GM18870 (cell line): ENCODE measurements at regions not wholly inside any gene's neighbourhood (a gene's known extent, or its start where the extent isn't known, plus 50 kb on each side); places are given as distances from the start of the nearest gene placed in this dataset.
"Not testable (repeated sequence)": the region's sequence is repeated elsewhere in the genome, so short reads cannot be mapped to it uniquely, and the experiment has no call there.

ENCODE experiments used
- ATAC-seq: cut with Tn5 transposase; IDR thresholded peaks from one replicate; pipeline ENCODE4 v1.9.1; 2021; ENCODE audit warnings: moderate library complexity; ENCODE audit not compliant: unreplicated experiment

DNA sequence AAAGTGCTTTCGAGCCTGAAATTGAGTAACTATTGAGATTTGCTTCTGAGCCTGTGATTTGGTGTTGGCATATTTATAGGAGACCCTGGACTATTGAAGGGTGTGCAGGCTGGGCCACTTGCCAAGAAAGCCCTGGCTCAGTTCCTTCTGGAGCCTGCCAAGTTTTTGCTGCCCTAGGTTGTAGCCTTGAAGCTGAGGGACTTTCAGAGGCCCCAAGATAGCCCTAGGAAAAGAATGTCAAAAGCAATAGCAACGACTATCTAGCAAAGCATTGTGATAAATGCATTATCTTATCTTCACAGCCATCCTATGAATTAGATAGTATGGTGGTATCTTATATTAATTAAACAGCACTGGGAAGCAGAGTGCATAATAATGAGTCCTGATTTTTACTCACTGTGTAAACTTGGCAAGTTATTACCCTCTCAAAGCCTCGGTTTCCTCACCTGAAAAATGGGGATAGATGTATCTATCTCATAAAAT is 473.7 kb upstream of the PODXL start:
- ATAC-seq, result no peak

DNA sequence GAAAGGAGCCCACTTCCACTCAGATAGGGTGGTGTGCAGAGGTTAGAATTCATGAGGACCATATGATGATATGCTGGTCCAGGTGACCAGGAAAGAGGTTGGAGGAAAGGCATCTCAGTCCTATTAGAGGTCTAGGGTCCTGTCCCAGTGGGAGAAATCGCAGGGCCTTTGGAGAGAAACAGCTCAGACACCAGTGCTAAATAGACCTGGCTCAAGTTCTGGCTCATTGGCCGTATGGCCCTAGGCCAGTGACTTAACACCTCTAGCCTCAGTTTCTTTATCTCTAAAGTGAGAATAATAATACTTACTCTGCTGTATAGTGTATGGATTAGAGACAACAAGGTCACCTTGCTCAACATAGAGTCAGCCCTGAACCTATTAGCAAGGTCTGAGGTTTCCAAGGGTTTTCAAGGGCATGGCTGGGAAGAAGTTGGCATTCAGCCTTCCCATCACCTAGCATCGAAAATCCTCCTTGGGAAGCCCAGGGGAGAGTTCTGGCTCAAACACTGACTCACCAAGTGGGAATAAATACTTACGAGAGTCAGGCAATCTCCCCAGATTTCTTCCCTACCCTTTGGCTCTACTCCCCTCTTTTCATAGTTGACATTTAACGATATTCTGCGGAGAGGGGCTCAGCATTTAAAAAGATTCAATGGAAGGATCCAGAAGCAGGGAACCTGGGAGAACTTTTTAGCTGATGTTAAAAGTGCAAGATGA is 473.1 kb upstream of the PODXL start:
- ATAC-seq, result no peak

DNA sequence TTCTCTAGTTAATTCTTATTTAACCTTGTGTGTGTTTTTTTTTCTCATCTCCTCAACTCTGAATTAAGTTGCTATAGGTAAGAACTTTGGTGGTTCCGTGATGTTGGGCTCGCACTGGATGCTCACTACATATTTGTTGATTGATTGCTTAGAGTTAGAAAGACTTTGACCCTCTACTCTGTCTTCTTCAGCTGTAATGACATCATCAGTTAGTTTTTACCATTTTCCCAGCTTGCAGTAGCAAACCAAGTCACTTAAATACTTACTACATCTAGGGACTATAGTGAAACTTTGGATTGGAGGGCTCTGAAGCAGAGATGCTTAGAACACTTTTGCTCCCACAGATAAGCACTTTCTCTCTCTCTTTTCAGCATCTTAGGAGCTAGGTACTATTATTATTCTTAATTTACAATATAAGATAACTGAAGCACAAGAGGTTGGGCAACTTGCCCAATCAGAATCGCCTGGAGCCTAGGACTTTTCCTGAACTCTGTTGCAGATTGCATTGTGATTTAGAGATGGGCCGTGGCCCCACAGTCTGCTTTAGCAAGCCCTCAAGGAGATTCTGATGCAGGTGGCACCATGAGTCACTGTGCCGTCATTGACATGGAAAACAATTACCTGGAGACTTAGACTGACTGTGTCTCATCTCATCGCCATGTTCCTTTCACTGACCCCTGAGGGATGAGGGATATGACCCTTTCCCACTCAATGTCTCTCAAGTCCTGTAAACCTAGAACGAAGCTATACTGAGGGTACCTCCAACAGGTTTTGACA is 471.9 kb upstream of the PODXL start:
- no peak for ATAC-seq

DNA sequence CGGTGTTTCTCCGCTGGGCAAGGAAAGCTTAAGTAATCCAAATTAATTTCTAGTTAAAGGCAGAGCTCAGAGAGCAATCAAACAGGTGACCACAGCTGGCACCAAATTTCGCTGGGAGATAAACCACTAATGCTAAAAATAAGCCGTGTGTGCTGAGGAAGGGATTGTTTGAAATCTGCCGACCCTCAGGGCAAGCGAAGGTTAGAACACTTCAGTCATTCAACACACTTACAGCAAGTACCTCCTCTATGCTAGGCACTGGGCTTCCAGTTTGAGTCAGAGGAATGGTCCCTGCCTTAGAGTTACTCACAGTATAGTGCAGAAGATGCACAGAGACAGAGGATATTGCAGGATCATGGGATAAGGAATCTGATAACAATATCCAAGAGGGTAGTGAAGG is 467.9 kb upstream of the PODXL start:
- ATAC-seq, result no peak

DNA sequence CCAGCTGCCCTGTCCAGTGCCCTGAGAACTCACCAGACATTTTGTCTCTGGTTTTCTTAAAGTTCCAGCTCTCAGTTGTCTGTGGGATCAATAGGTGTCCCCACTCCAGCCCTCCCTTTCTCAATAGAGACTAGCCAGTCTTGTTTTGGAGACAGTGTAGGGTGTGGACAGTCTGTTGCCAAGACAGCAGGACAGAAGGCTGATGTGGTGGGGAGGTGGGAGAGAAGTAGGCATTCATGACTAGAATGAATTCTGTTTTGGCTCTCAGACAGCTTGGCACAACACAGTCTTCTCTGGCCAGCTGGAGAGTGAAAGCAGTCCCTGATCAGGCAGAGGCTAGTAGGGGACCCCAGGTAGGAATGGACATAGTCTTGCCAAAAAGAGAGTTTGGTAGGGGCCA is 467.0 kb upstream of the PODXL start:
- ATAC-seq, result no peak

DNA sequence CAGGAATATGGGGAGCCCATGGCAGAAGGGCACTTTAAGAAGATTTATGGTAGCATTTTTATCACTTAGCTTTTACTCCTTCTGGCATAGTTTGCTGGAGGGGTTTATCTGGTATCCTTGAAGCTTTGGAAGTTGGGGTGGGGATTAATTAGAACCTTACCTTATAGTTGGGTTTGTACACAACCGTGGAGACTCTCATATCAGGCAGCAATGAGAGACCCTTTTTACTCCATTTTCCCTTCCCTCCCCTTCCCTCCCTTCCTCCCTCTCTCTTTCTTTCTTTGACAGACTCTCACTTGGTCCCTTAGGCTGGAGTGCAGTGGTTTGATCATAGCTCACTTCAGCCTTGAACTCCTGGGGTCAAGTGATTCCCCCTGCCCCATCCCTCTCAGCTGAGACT is 465.8 kb upstream of the PODXL start:
- no peak for ATAC-seq

DNA sequence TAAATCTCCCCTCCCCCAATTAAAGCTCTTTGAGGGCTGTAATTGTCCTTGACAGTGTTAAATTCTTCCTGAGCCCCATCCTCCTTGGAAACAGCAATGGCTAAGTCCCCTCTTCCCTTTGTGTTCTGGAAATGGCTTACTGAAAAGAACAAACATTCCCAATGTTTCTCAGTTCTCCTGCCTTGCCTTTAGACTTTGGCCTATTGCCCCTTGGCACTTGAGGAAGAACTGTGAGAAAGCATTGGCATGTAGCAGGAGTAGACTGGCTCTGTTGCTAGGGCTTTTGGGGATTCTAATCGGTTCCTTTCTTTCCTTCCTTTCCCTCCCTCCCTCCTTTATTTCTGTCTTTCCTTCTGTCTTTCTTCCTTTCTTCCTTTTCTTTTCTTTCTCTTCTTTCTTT is 463.3 kb upstream of the PODXL start:
- ATAC-seq, result no peak

DNA sequence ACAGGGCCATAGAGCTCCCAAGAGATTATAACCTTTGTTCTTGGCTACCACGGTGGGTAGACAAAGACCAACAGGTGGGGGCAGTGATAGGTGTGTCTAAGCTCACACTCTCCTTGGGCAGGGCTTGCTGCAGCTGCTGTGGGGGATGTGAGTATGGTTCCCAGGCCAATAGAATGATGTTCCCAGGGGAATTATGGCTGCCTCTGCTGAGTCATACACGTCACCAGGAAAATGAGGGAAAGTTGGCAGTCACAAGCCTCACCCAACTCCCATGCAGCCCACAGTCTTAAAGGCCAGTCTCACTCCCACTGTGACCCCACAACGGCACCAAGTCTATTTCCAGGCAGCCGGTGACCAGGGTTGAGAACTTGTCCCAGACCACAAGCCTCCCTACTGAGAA is 453.4 kb upstream of the PODXL start:
- ATAC-seq, result no peak

DNA sequence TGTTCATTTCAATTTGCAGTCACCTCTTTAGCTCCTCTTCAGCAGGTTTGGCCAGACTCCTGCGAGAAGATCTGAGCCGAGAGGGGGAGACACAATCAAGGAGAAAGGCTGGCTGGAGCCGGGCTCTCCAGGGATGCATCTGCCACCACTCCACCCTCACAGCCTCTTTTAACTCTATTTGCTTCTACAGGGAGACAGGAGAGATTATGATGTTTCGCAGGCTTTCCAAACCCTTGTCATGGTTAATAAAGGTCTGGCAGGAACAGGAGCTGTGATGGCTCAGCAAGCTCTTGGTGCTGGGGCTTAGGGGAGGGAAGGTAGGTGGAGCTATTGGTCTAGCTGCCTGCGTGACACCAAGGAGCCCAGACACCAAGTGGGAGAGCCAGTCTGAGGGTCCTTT is 448.1 kb upstream of the PODXL start:
- ATAC-seq, result no peak

DNA sequence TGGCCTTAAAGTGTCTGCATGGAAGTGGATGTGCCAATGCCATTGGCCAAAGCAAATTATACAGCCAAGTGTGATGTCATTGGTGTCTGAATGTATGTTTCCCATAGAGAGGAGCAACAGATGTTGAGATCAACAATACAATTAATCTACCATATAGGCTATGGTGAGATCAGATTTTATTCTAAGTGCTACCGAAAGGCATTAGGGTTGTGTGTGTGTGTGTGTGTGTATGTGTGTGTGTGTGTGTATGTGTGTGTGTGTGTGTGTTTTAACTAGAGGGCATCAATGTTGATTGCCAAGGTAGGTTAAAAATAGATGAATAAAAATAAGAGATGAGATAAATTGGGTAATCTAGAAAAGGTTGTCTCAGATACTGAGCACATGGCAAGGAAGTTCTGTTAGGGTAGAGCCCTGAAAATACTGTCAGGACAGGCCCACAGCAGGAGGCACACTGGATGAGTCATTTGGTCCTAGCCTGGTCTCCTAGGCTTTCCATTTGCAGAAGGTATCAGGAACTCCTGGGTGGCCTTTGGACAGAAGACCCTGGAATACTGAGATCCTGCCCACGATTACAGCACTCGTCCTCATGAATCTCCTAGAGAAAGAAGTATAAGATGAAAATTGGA is 446.0 kb upstream of the PODXL start:
- ATAC-seq, result no peak

DNA sequence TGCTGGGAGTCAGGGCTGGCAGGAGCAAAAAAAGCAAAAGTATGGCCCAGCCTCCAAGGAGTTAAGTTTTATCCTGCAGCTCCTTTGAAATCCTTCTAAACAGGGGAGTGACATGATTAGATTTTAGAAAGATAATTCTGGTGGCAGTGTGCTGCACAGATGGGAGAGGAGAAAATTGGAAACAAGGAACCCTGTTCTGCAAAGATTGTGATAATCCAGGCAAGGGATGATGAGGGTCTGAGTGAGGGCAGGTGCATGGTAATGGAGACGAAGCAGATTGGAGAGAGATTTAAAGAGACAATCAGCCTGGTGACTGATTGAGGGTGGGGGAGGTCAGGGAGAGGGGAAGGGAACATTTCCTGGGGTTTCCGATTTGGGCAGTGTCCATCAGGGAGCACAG is 444.7 kb upstream of the PODXL start:
- no peak for ATAC-seq

DNA sequence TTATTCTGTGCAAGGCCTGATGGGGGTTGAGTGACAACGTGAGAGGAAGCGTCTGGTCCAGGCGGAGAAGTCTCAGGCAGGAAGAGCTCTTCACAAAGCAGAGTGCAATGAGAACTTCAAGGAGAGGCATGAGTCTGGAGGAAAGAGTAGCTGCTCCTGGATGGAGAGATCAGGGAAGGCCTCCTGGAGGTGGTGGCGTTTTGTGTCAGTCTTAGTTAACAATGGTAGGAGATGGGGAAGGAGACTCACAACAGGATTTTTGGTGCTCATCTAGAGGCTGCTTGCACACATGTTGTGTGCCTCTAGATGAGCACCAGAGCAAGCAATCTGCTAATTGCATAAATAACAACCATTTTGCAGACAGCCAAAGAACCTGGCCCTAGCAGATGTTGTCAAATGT is 442.8 kb upstream of the PODXL start:
- ATAC-seq, result no peak

DNA sequence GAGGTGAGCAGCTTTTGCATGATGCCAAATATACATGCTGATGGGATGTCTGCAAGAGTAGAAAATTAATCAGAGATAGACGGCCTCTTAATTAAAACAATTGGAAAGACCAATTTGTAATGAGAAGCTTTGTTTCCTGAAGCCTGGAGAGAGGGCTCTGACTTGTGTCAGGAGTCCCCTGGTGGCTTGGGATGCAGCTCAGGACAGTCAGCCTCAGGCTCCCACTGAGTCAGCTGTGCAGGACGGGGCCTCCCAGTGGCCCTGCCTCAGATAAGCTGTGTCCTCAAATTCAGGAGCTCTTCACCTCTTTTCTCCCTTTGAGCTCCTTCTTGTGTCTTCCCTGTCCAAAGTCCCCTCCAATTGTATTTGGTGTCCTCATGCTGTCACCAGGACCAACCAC is 438.9 kb upstream of the PODXL start:
- no peak for ATAC-seq

DNA sequence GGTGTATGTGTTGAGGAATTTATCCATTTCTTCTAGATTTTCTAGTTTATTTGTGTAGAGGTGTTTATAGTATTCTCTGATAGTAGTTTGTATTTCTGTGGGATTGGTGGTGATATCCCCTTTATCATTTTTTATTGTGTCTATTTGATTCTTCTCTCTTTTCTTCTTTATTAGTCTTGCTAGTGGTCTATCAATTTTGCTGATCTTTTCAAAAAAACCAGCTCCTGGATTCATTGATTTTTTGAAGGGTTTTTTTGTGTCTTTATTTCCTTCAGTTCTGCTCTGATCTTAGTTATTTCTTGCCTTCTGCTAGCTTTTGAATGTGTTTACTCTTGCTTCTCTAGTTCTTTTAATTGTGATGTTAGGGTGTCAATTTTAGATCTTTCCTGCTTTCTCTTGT is 424.6 kb upstream of the PODXL start:
- not testable (repeated sequence) for ATAC-seq

DNA sequence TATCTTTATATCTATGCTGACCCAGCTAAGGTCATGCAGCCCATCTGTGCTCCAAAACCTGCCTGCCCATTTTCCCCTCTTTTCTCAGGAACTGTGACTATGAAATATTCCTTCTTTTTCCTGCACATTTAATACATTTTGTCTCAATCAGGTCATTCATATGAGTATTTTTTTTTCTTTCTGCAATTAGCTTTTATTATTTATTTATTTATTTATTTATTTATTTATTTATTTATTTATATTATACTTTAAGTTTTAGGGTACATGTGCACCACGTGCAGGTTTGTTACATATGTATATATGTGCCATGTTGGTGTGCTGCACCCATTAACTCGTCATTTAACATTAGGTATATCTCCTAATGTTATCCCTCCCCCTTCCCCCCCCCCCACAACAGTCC is 421.7 kb upstream of the PODXL start:
- ATAC-seq, result not testable (repeated sequence)

DNA sequence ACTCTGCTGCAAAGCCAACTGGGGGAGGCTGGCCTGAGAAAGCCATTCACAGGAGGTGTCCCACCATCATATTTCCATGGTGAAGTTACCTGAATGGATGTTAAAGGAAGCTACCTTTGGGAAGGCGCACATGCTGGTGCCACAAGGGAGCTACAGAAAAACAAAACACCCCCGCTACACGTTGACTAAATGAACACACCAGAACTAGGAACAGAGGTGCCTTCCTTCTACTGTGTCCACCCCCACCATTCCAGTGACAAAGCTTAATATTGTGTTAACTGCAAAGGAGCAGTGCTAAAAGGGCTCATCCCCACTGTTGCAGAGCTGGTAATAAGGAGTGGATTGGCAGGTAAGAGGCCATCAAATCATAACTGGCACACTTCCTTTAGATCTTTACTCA is 420.0 kb upstream of the PODXL start:
- no peak for ATAC-seq

DNA sequence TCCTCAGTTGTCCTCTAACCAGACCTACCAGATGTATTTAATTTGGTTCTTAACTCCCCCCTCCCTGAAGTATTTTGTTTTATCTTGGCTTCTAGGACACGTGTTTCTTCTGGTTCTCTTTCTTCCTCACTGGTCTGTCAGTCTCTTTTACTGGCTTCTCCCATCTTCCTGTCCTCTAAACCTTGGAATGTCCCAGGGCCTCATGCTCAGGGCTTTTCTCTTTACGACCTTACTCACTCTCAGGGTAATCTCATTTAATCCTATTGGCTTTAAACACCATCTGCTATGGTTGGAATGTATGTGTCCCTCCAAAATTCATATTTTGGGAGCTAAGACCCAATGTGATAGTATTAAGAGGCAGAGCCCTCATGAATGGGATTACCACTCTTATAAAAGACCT is 418.2 kb upstream of the PODXL start:
- no peak for ATAC-seq

DNA sequence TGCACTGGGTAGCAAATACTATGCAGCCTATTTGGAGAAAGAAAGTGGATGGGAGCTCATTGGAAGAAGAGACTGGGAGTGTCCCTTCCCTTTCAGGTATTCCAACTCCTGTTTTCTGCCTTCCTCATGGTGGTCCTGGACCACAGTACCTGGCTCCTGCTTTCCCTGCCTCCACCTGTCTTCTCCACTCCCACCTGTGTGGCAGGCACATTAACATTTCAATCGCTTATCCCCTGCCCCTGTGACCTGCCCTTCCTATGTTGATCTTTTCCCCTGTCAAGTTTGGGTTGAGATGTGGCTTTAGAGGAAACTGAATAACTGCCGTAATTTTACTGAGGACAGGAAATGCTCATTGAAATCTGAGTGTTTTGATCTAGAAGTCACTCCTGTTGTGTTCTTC is 415.8 kb upstream of the PODXL start:
- no peak for ATAC-seq

DNA sequence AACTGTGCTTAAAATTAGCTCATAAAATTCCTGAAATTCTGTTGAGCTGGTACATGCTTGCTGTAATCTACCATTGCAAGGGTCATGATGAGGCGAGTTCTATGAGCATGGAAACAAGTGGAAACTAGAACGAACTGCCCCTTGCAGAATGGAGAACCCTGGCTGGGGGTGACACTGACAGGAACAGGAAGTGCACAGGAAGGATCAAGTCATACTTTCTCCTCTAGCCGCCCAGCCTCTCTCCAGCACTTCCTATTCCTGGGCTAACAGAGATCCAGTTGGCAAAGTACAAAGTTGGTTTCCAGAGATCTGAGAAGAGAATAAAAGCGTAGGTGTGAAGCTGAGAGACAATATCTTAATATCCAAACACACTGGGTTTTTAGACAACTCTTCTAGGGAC is 414.2 kb upstream of the PODXL start:
- ATAC-seq, result no peak

DNA sequence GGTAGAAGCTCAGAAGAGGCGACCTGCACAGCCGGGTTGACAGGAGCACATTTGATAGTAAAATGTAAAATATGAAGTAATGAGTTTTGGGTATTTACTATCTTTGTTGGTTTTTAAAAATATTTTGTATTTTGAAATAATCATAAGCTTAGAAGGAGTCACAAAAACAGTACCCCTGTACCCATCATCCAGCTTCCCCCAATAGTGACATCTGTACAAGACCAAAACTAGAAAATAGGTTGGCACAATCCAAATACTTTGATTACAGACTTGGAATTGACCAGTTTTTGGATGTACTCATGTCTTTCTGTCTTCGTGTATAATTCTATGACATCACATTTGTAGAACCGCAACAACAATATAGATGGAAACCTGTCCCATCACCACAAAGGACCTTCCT is 413.1 kb upstream of the PODXL start:
- no peak for ATAC-seq

DNA sequence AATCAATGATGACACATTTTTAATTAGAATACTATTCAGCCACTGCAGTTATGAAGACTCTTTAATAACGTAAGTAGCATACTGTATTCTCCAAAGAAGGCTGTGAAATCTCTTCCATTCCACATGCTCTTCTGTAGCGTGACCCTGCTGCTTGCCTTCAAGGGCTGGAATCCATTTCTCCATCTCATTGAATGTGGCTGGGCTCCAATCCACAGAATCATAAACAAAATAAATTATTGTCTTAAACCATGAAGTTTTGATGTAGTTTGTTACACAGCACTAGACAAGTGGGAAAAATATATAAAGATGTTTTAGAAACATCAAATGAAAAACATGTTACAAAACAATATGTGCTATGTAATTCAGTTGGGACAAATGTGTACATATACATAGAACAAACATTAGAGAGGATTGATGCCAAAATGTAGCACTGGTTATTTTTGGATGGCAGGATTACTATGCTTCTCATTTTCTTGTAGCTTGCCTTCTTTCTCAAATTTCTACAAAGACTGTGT is 410.8 kb upstream of the PODXL start:
- ATAC-seq, result no peak

DNA sequence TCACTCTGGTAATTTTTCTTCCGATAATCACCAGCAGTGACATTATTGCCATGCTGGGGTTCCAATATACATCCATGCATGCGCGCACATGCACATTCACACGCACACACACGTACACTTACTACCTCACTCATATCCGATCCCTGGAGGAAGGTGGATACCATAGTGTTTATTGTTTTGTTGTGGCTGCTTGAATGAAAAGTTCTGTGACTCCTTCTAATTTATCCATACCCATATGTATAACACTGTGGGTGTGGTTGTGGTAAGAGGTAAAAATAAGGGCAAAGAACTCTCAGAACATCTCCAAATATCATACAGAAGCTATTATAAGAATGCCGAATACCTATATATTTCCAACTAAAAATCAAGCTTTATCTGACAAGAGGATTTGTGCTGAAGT is 407.8 kb upstream of the PODXL start:
- ATAC-seq, result no peak
